Loucy (cell line): ENCODE measurements at regions not wholly inside any gene's neighbourhood (a gene's known extent, or its start where the extent isn't known, plus 50 kb on each side); places are given as distances from the start of the nearest gene placed in this dataset.

Experiments used
- H2AFZ ChIP-seq: fragments of 200-600 bp; sonication (generic); 2 replicates; pipeline ENCODE4 v1.6.0; 2016; ENCODE audit warnings: antibody characterized with exemption, mild to moderate bottlenecking, low read length, moderate library complexity
- H3F3A ChIP-seq: fragments of 200-600 bp; 2 replicates; pipeline ENCODE4 v1.6.0; 2016; ENCODE audit warnings: antibody characterized with exemption, low read depth, mild to moderate bottlenecking
- H3K27me3 ChIP-seq: fragments of 200-600 bp; sonication (generic); 2 replicates; pipeline ENCODE4 v1.6.1; 2014; ENCODE audit warnings: low read length, mild to moderate bottlenecking; ENCODE audit not compliant: insufficient read depth, poor library complexity, severe bottlenecking
- H3K36me3 ChIP-seq: fragments of 200-600 bp; sonication (generic); 2 replicates; pipeline ENCODE4 v1.6.1; 2016; ENCODE audit warnings: low read length; ENCODE audit not compliant: insufficient read depth
- H3K4me1 ChIP-seq: fragments of 200-600 bp; sonication (generic); 2 replicates; pipeline ENCODE4 v1.5.1; 2014; ENCODE audit warnings: low read length, mild to moderate bottlenecking; ENCODE audit not compliant: insufficient read depth, poor library complexity, severe bottlenecking
- H3K4me2 ChIP-seq: fragments of 200-600 bp; sonication (generic); 2 replicates; pipeline ENCODE4 v1.6.0; 2014; ENCODE audit warnings: antibody characterized with exemption, low read length, low read depth, mild to moderate bottlenecking; ENCODE audit not compliant: poor library complexity, severe bottlenecking
- H3K4me3 ChIP-seq: fragments of 200-600 bp; sonication (generic); 2 replicates; pipeline ENCODE4 v1.5.1; 2014; ENCODE audit warnings: low read length, mild to moderate bottlenecking, mixed read lengths; ENCODE audit not compliant: poor library complexity, severe bottlenecking
- H3K79me2 ChIP-seq: fragments of 200-600 bp; sonication (generic); 2 replicates; pipeline ENCODE4 v1.6.1; 2014; ENCODE audit warnings: low read length; ENCODE audit not compliant: insufficient read depth
- H3K9ac ChIP-seq: fragments of 200-600 bp; sonication (generic); 2 replicates; pipeline ENCODE4 v1.6.0; 2014; ENCODE audit warnings: mild to moderate bottlenecking, low read depth, low read length, moderate library complexity; ENCODE audit not compliant: poor library complexity, severe bottlenecking
- H3K9me2 ChIP-seq: fragments of 200-600 bp; sonication (generic); replicated peaks from 2 replicates; pipeline ENCODE4 v1.6.1; 2016; ENCODE audit warnings: low read depth, low read length, mixed read lengths
- H3K9me3 ChIP-seq: fragments of 200-600 bp; sonication (generic); 2 replicates; pipeline ENCODE4 v1.6.1; 2014; ENCODE audit warnings: mild to moderate bottlenecking, antibody characterized with exemption, low read length, low read depth; ENCODE audit not compliant: insufficient read depth
- H4K20me1 ChIP-seq: fragments of 200-600 bp; sonication (generic); 2 replicates; pipeline ENCODE4 v1.6.0; 2014; ENCODE audit warnings: antibody characterized with exemption, low read length, mild to moderate bottlenecking; ENCODE audit not compliant: insufficient read depth, poor library complexity, severe bottlenecking
- CTCF ChIP-seq: fragments of 200-600 bp; sonication (generic); conservative IDR thresholded peaks from 2 replicates; pipeline ENCODE4 v1.5.1; 2014; ENCODE audit warnings: mild to moderate bottlenecking, antibody characterized with exemption, low read length
- EZH2phosphoT487 ChIP-seq: fragments of 200-600 bp; IDR thresholded peaks from 2 replicates; pipeline ENCODE4 v1.6.1; 2018; ENCODE audit warnings: antibody characterized with exemption, mild to moderate bottlenecking, moderate library complexity, borderline replicate concordance

DNA sequence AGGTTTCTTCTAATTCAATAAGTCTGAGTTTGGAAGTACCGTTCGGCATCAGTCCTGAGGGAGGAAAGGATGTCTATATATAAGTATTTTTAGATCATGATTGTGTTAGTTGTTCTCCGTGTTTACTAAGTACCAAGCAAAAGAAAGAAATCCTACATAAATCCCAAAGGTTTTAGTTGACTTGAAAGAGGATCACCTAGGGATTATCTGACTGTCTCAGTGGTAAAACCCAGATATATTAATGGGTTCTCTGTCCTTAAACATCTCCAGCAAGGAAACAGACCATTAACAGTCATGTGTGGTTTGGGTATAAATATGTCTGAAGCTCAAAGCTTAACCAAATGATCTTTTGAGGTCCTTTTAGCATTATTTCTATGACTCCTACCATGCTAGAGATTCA lies 207.1 kb upstream of the RASGEF1B start:
- no peak for TF ChIP-seq CTCF
- no peak for TF ChIP-seq EZH2phosphoT487
- Histone ChIP-seq H4K20me1 (no peaks in the 10 kb centered on the region), H3K4me2 (no peak overlapping the region), H3K27me3 (no peaks in the 10 kb centered on the region), H3K9me3 (no peaks in the 10 kb centered on the region), H3K9ac (no peak overlapping the region), H3K4me1 (no peaks in the 10 kb centered on the region), H3K9me2 (no peaks in the 10 kb centered on the region), H3K79me2 (no peaks in the 10 kb centered on the region), H2AFZ (no peak overlapping the region), H3F3A (no peaks in the 10 kb centered on the region), H3K36me3 (no peaks in the 10 kb centered on the region), H3K4me3 (no peak overlapping the region)

DNA sequence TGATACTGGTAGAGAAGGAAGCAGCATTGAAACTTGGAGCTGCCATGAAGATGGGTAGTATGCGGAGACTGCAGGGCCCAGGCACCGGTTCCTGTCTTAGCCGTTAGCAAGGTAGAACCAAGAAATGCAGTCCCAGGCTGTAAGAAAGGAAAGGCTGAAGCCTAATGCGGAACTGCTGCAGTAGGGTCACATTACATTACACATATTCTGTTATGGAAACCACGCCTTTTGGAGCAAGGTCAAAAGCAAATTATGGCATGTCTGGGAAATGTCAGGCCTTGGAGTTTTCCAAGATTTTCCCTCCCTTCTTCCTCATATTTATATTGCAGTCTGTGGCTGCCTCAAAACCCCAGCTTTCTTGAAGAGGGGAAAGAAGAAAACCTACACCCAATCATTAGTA lies 204.8 kb upstream of the RASGEF1B start:
- H3K9me3 ChIP-seq: no peaks in the 10 kb centered on the region
- no peak for TF ChIP-seq CTCF
- TF ChIP-seq EZH2phosphoT487: no peak
- H3K4me2 ChIP-seq: no peak overlapping the region
- no peaks in the 10 kb centered on the region for H3K36me3 ChIP-seq
- no peak overlapping the region for H3K4me3 ChIP-seq
- H3K9me2 ChIP-seq: no peaks in the 10 kb centered on the region
- H3K9ac ChIP-seq: no peak overlapping the region
- no peaks in the 10 kb centered on the region for H3K27me3 ChIP-seq
- H4K20me1 ChIP-seq: no peaks in the 10 kb centered on the region
- H3K4me1 ChIP-seq: no peaks in the 10 kb centered on the region
- H3F3A ChIP-seq: no peaks in the 10 kb centered on the region
- no peak overlapping the region for H2AFZ ChIP-seq
- H3K79me2 ChIP-seq: no peaks in the 10 kb centered on the region

- no peak overlapping the region for H3K9ac ChIP-seq
- H4K20me1 ChIP-seq: no peaks in the 10 kb centered on the region
- H3F3A ChIP-seq: no peaks in the 10 kb centered on the region
- H3K27me3 ChIP-seq: no peaks in the 10 kb centered on the region
- no peak overlapping the region for H3K4me2 ChIP-seq
- no peaks in the 10 kb centered on the region for H3K9me3 ChIP-seq
- no peak overlapping the region for H3K4me3 ChIP-seq
- H3K9me2 ChIP-seq: no peaks in the 10 kb centered on the region
- H3K79me2 ChIP-seq: no peaks in the 10 kb centered on the region
- no peaks in the 10 kb centered on the region for H3K36me3 ChIP-seq
- TF ChIP-seq EZH2phosphoT487: no peak
- no peak for TF ChIP-seq CTCF
- no peaks in the 10 kb centered on the region for H3K4me1 ChIP-seq
- H2AFZ ChIP-seq: no peak overlapping the region
Observed at GRCh38 chr4:81675791-81676393, 204.2 kb upstream of the RASGEF1B start.
